Esophagus muscularis mucosa (tissue), 3 donors: ENCODE measurements at regions not wholly inside any gene's neighbourhood (a gene's known extent, or its start where the extent isn't known, plus 50 kb on each side); places are given as distances from the start of the nearest gene placed in this dataset.
"Not testable (repeated sequence)": the region's sequence is repeated elsewhere in the genome, so short reads cannot be mapped to it uniquely, and the experiment has no call there.

Experiments used
- CTCF ChIP-seq, 3 experiments: fragments of 200-600 bp in 2 of 3; fragments of 450-650 bp in 1 of 3; sonication (generic) in 2 of 3; IDR thresholded peaks; one replicate each; pipeline ENCODE4 v1.5.1; 2017 to 2019; ENCODE audit warnings: antibody characterized with exemption in 3 of 3, mild to moderate bottlenecking in 2 of 3, moderate library complexity in 1 of 3
- POLR2A ChIP-seq: fragments of 450-650 bp; IDR thresholded peaks from one replicate; pipeline ENCODE4 v1.6.1; 2017; ENCODE audit warnings: antibody characterized with exemption, moderate library complexity, mild to moderate bottlenecking, low read depth

DNA sequence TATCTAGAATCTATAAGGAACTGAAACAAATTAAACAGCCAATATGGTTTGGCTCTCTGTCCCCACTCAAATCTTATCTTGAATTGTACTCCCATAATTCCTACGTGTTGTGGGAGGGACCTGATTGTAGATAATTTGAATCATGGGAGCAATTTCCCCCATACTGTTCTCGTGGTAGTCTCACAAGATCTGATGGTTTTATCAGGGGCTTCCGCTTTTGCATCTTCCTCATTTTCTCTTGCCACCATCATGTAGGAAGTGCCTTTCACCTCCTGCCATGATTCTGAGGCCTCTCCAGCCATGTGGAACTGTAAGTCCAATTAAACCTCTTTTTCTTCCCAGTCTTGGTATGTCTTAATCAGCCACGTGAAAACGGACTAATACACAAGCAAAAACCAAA lies 185.0 kb downstream of the TBX15 start:
- not testable (repeated sequence) for TF ChIP-seq POLR2A; CTCF (IDR thresholded peaks at IDR 0.05)
